ENCODE measurements at regions not wholly inside any gene's neighbourhood (a gene's known extent, or its start where the extent isn't known, plus 50 kb on each side); places are given as distances from the start of the nearest gene placed in this dataset.

DNA sequence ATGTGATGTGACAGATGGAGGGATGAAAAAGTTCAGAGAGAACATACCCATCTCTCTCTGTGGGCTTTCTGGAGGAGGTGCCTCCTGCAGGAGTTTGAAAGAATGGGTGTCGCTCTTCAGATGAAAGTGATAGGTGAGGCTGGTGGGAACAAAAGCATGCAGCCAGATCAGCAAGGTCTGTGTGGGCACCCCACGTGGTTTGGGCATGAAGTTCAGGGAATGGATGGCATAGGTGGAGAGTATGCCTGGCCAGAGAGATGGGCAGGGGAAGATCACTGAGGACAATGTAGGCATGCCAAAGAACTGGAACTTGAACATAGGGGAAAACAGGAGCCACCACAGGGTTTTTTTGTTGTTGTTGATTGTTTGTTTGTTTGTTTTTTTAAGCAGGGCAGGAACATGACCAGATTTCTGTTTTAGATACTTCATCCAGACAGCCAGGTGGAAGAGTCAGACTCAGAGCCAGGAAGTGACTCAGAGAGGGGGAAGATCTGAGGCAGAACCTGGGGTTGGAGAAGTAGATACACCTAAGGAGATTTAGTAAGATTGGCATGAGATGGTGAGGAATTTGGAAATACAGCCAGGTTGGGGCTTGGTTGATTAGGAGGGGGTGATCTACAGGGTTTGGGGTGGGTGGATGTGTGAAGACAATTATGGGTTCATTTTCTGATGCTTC is 64.8 kb upstream of the CLSTN2 start:
- no peaks in the 10 kb centered on the region for H3K36me3 ChIP-seq (ENCODE audit: control insufficient read depth in 5 of 5, insufficient read depth in 5 of 5, low read length in 5 of 5)
- no peaks in the 10 kb centered on the region for H3K4me1 ChIP-seq (ENCODE audit: control insufficient read depth in 5 of 5, insufficient read depth in 5 of 5, low read length in 5 of 5)

DNA sequence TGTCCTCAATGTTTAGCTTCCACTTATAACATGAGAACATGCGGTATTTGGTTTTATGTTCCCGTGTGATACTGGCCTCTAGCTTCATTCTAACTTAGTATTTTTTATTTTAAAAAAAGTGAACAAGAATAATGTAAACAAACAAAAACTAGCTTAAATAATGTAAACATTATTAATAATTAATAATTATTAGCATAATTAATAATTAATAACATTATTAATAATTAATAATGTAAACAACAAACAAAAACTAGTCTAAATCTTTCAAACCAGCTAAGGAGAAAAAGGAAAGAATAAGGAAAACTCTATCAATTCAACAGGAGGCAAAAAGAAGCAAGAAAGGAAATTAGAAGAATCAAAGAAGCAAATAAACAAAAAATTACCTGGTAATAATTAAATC is 66.2 kb upstream of the CLSTN2 start:
- H3K27me3 ChIP-seq (ENCODE audit: control insufficient read depth in 5 of 5, insufficient read depth in 4 of 5, low read length in 5 of 5), result no peaks in the 10 kb centered on the region
- H3K36me3 ChIP-seq (ENCODE audit: control insufficient read depth in 5 of 5, insufficient read depth in 5 of 5, low read length in 5 of 5), result no peaks in the 10 kb centered on the region
- no peaks in the 10 kb centered on the region for H3K9me3 ChIP-seq (ENCODE audit: control insufficient read depth in 5 of 5, low read length in 5 of 5)
- H3K4me1 ChIP-seq (ENCODE audit: control insufficient read depth in 5 of 5, insufficient read depth in 5 of 5, low read length in 5 of 5), result no peaks in the 10 kb centered on the region
- no peak overlapping the region for H3K9ac ChIP-seq (ENCODE audit: low read length in 5 of 5)
- no peak overlapping the region for H3K27ac ChIP-seq (ENCODE audit: low read depth, low read length)
- H3K4me3 ChIP-seq (ENCODE audit: low read depth in 1 of 5, low read length in 5 of 5), result no peak overlapping the region

More for the DNA sequence above, 64.8 kb upstream of the CLSTN2 start:
- Histone ChIP-seq H3K9me3 (ENCODE audit: control insufficient read depth in 5 of 5, low read length in 5 of 5) (no peaks in the 10 kb centered on the region), H3K9ac (ENCODE audit: low read length in 5 of 5) (no peak overlapping the region), H3K27me3 (ENCODE audit: control insufficient read depth in 5 of 5, insufficient read depth in 4 of 5, low read length in 5 of 5) (no peaks in the 10 kb centered on the region), H3K4me3 (ENCODE audit: low read depth in 1 of 5, low read length in 5 of 5) (no peak overlapping the region), H3K27ac (ENCODE audit: low read depth, low read length) (no peak overlapping the region)

DNA sequence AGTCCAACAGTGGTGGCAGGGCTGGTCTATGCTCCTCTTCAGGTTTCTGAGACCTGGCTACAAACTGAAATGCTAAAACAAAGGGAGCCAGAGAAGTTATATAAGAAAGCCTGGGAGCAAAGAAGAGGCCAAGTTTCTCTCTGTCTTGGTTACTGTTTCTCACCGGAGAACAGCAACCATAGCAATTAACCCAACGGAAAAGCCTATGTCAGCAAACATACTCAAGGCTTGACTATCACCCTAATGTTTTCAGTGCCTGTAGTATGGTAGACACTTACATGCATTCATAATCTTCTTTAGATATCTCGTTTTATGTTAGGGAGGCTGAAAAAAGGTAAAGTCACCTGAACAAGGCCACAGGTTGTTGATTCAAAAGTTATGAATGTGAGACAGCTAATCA is 86.3 kb upstream of the CLSTN2 start:
- no peak overlapping the region for H3K9ac ChIP-seq (ENCODE audit: low read length in 5 of 5)
- no peaks in the 10 kb centered on the region for H3K4me1 ChIP-seq (ENCODE audit: control insufficient read depth in 5 of 5, insufficient read depth in 5 of 5, low read length in 5 of 5)
- H3K4me3 ChIP-seq (ENCODE audit: low read depth in 1 of 5, low read length in 5 of 5), result no peak overlapping the region
- H3K27ac ChIP-seq (ENCODE audit: low read depth, low read length), result no peak overlapping the region
- peaks cover 0 to 8% (median 3%) of the 10 kb centered on the region in 5 donors for H3K9me3 ChIP-seq (ENCODE audit: control insufficient read depth in 5 of 5, low read length in 5 of 5)
- no peaks in the 10 kb centered on the region for H3K27me3 ChIP-seq (ENCODE audit: control insufficient read depth in 5 of 5, insufficient read depth in 4 of 5, low read length in 5 of 5)
- H3K36me3 ChIP-seq (ENCODE audit: control insufficient read depth in 5 of 5, insufficient read depth in 5 of 5, low read length in 5 of 5), result no peaks in the 10 kb centered on the region

DNA sequence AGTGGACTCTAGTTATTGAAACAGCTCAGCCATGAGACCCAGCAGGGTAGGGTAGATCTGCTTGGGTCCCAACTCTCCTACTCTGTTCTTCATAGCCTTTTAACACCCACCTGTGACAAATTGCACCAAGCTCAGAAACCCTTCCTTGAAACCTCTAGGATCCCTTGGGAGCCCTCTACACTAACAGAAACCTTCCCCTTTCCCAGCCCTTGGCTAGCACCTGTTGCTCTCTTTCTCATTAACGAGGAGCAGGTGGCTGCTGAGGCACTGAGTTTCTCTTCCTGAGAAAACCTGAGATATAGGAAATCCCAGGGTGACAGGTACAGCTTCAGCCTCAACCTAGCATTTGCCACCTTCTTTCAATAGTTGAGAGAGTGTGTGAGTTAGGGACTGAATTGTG is 88.3 kb upstream of the CLSTN2 start:
- peaks cover 0 to 8% (median 3%) of the 10 kb centered on the region in 5 donors for H3K9me3 ChIP-seq (ENCODE audit: control insufficient read depth in 5 of 5, low read length in 5 of 5)

DNA sequence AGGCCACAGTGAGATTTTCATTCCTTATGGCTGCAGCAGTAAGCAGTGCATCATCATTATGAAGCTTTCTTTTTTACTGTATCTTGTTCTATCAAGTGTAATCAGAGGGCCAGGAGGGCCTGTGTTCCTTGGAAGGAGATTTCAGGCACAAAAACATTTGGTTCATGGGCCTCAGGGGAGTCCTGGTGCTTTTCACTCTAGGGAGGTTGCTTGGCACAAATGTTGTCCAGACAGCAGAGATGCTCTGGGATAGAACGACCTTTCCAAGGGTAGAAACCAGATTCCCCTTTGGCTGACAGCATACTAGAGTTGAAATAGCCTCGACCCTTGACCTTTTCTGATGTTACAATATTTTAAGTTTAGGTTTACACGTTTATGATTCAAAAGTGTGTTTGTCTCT is 95.3 kb upstream of the CLSTN2 start:
- H3K9ac ChIP-seq (ENCODE audit: low read length in 5 of 5), result no peak overlapping the region
- H3K36me3 ChIP-seq (ENCODE audit: control insufficient read depth in 5 of 5, insufficient read depth in 5 of 5, low read length in 5 of 5), result no peaks in the 10 kb centered on the region
- H3K9me3 ChIP-seq (ENCODE audit: control insufficient read depth in 5 of 5, low read length in 5 of 5), result no peaks in the 10 kb centered on the region
- no peak overlapping the region for H3K4me3 ChIP-seq (ENCODE audit: low read depth in 1 of 5, low read length in 5 of 5)
- peaks cover 0 to 50% (median 31%) of the 10 kb centered on the region in 5 donors for H3K4me1 ChIP-seq (ENCODE audit: control insufficient read depth in 5 of 5, insufficient read depth in 5 of 5, low read length in 5 of 5)
- H3K27ac ChIP-seq (ENCODE audit: low read depth, low read length), result no peak overlapping the region
- H3K27me3 ChIP-seq (ENCODE audit: control insufficient read depth in 5 of 5, insufficient read depth in 4 of 5, low read length in 5 of 5), result no peaks in the 10 kb centered on the region

More for the DNA sequence above, 88.3 kb upstream of the CLSTN2 start:
- Histone ChIP-seq H3K9ac (ENCODE audit: low read length in 5 of 5) (no peak overlapping the region), H3K27ac (ENCODE audit: low read depth, low read length) (no peak overlapping the region), H3K4me3 (ENCODE audit: low read depth in 1 of 5, low read length in 5 of 5) (no peak overlapping the region), H3K4me1 (ENCODE audit: control insufficient read depth in 5 of 5, insufficient read depth in 5 of 5, low read length in 5 of 5) (peaks cover 0 to 6% (median 2%) of the 10 kb centered on the region in 5 donors), H3K36me3 (ENCODE audit: control insufficient read depth in 5 of 5, insufficient read depth in 5 of 5, low read length in 5 of 5) (no peaks in the 10 kb centered on the region), H3K27me3 (ENCODE audit: control insufficient read depth in 5 of 5, insufficient read depth in 4 of 5, low read length in 5 of 5) (no peaks in the 10 kb centered on the region)

DNA sequence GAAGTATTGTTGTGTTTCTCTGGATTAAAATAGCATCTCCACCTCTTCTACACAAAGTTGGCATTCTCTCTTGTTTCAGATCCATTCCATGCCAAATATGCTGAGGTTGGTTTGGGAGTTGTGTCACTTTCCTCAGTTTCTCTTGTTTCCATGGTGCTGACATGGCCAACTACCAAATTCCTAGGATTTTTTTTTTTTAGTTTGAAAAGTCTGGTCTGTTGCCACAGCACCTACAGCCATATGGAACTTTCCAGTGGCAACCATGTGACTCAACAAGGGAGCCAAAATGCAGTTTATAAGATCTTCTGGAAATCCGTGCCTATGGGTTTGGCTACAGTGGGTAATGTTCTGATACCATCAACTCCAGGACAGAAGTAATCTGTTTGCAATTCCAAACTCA is 96.0 kb upstream of the CLSTN2 start:
- Histone ChIP-seq H3K27ac (ENCODE audit: low read depth, low read length) (no peak overlapping the region), H3K36me3 (ENCODE audit: control insufficient read depth in 5 of 5, insufficient read depth in 5 of 5, low read length in 5 of 5) (no peaks in the 10 kb centered on the region), H3K9ac (ENCODE audit: low read length in 5 of 5) (no peak overlapping the region), H3K4me1 (ENCODE audit: control insufficient read depth in 5 of 5, insufficient read depth in 5 of 5, low read length in 5 of 5) (peaks cover 0 to 50% (median 31%) of the 10 kb centered on the region in 5 donors), H3K4me3 (ENCODE audit: low read depth in 1 of 5, low read length in 5 of 5) (no peak overlapping the region), H3K27me3 (ENCODE audit: control insufficient read depth in 5 of 5, insufficient read depth in 4 of 5, low read length in 5 of 5) (no peaks in the 10 kb centered on the region), H3K9me3 (ENCODE audit: control insufficient read depth in 5 of 5, low read length in 5 of 5) (no peaks in the 10 kb centered on the region)

DNA sequence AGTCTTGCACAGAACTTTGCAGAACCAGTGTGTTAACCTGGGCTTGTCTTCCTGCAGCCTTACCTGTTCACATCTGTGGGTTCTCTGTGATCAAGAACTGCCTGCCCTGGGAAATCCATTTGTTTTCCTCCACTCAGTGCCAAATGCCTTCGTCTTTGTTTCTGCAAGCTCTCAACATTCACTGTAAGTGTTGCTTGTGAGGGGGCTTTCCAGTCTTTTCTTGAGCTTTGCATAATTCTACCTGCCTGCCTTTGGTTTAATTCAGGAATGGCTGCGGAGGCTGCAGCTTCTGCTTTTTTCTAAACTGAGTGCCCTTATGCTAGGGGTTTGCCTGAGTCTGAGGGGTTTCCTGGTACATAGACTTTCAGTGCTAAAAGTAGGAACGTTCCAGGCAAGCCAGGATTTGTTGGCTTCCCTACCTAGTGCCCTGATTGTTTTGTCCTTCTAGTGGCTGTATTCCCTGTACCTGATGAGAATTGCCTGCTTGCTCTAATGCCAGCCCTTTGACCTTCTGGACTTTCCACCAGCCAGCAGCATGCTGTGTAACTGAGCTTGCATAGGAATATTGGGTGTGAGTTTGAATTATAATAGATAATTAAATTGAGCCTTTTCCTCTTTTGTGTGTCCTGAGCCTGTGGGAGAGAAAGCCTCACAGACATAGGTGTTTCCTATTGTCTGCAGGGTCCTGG is 96.6 kb upstream of the CLSTN2 start:
- Histone ChIP-seq H3K36me3 (ENCODE audit: control insufficient read depth in 5 of 5, insufficient read depth in 5 of 5, low read length in 5 of 5) (no peaks in the 10 kb centered on the region), H3K9me3 (ENCODE audit: control insufficient read depth in 5 of 5, low read length in 5 of 5) (no peaks in the 10 kb centered on the region), H3K27ac (ENCODE audit: low read depth, low read length) (no peak overlapping the region), H3K27me3 (ENCODE audit: control insufficient read depth in 5 of 5, insufficient read depth in 4 of 5, low read length in 5 of 5) (no peaks in the 10 kb centered on the region), H3K9ac (ENCODE audit: low read length in 5 of 5) (no peak overlapping the region), H3K4me1 (ENCODE audit: control insufficient read depth in 5 of 5, insufficient read depth in 5 of 5, low read length in 5 of 5) (peaks cover 0 to 50% (median 31%) of the 10 kb centered on the region in 5 donors), H3K4me3 (ENCODE audit: low read depth in 1 of 5, low read length in 5 of 5) (no peak overlapping the region)

DNA sequence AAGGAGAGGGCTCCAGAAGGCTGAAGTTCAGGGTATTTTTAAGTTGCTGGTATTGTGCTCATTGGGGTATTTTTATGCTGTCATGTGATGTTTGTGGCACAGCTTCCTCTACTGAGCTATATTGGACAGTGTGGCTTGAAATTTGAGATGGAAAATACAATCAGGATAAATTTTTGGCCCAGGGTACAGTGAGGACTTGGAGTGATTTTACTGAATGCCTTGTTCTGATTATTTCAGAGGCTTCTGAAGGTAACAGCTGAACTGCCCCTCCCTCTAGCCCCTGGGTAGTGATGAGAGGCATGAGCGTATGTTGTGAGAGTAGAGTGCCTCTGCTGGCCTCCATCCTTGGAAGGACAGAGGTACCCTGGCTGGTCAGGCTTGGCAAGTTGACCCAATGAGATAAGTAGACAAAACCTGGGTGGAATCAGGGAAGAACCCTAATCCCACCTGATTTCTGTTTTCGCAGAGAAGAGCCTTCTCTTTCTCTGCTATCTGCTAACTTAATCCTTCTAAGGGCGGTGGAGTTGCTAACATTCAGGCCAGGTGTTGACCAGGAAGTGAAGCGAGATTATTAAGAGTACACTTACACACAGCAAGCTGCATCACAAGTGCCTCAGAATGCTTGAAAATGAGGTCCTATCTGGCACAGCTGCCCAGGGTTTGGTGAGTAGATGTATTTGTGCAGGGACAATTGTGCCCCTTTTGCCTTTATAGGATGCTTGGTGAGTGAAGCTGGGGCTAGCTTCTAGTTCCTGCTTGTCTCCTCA is 98.1 kb upstream of the CLSTN2 start:
- H3K4me1 ChIP-seq (ENCODE audit: control insufficient read depth in 5 of 5, insufficient read depth in 5 of 5, low read length in 5 of 5), result peaks cover 0 to 53% (median 30%) of the 10 kb centered on the region in 5 donors
- no peak overlapping the region for H3K9ac ChIP-seq (ENCODE audit: low read length in 5 of 5)
- no peak overlapping the region for H3K4me3 ChIP-seq (ENCODE audit: low read depth in 1 of 5, low read length in 5 of 5)
- no peaks in the 10 kb centered on the region for H3K27me3 ChIP-seq (ENCODE audit: control insufficient read depth in 5 of 5, insufficient read depth in 4 of 5, low read length in 5 of 5)
- H3K27ac ChIP-seq (ENCODE audit: low read depth, low read length), result no peak overlapping the region
- no peaks in the 10 kb centered on the region for H3K9me3 ChIP-seq (ENCODE audit: control insufficient read depth in 5 of 5, low read length in 5 of 5)
- H3K36me3 ChIP-seq (ENCODE audit: control insufficient read depth in 5 of 5, insufficient read depth in 5 of 5, low read length in 5 of 5), result no peaks in the 10 kb centered on the region

DNA sequence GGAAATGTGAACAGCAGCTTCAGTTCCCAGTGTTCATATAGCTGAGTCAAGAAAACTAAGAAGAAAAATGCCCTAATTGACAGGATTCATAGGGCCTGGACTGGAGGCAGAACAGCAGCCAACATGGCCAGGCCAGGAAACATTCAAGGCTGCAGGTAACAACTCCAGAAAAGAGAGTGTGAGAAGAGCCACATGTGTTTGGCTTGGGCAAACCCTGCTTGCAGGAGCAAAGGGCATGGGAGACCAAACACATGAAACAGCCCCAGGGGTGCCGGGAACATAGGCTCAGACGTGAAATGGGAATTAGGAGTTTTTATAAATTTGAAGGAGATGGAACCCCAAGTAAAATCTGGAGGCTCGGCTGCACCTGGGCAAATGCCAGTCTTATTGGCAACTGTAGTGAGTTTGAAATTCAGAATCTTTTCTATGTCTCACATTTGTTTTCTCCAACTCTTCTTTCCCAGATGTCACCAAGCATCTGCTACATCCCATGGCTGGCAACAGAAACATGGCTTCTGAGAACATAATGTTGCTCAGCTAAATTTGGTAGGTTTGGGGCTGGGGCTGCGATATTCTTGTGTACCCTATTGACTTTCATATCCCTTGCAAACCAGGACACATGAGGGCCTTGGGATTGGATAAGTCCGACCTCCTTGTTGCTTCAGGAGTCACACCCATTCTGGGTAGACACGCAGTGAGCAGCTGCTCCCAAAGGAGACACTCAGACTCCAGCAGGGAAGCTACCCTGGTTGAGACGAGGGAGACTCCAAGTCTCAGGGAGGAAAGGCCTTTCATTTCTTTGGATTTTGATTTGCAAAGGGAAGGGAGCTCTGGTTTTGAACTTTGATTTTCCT is 98.9 kb upstream of the CLSTN2 start:
- Histone ChIP-seq H3K27ac (ENCODE audit: low read depth, low read length) (no peak overlapping the region), H3K36me3 (ENCODE audit: control insufficient read depth in 5 of 5, insufficient read depth in 5 of 5, low read length in 5 of 5) (no peaks in the 10 kb centered on the region), H3K4me1 (ENCODE audit: control insufficient read depth in 5 of 5, insufficient read depth in 5 of 5, low read length in 5 of 5) (peaks cover 4 to 53% (median 30%) of the 10 kb centered on the region in 5 donors), H3K9me3 (ENCODE audit: control insufficient read depth in 5 of 5, low read length in 5 of 5) (no peaks in the 10 kb centered on the region), H3K27me3 (ENCODE audit: control insufficient read depth in 5 of 5, insufficient read depth in 4 of 5, low read length in 5 of 5) (no peaks in the 10 kb centered on the region), H3K9ac (ENCODE audit: low read length in 5 of 5) (no peak overlapping the region), H3K4me3 (ENCODE audit: low read depth in 1 of 5, low read length in 5 of 5) (no peak overlapping the region)
